Osteoblast (primary cell): ENCODE measurements at regions not wholly inside any gene's neighbourhood (a gene's known extent, or its start where the extent isn't known, plus 50 kb on each side); places are given as distances from the start of the nearest gene placed in this dataset.

Source experiments
- DNase-seq: peaks from one replicate; pipeline ENCODE4 v3.0.0; 2011; ENCODE audit warnings: low spot score, mixed read lengths; ENCODE audit not compliant: insufficient read length; ENCODE audit errors: missing footprints
- H2AFZ ChIP-seq: 2 replicates; pipeline ENCODE4 v1.6.0; 2011; ENCODE audit warnings: mild to moderate bottlenecking, low read length
- H3K27ac ChIP-seq: 2 replicates; pipeline ENCODE4 v1.5.1; 2011; ENCODE audit warnings: mild to moderate bottlenecking, low read depth, low read length, moderate library complexity
- H3K27me3 ChIP-seq: 2 replicates; pipeline ENCODE4 v1.6.0; 2012; ENCODE audit warnings: mild to moderate bottlenecking, control low read depth, inconsistent platforms, low read length, moderate library complexity; ENCODE audit not compliant: insufficient read depth
- H3K36me3 ChIP-seq: 2 replicates; pipeline ENCODE4 v1.5.1; 2011; ENCODE audit warnings: mild to moderate bottlenecking, low read length, control low read depth, moderate library complexity; ENCODE audit not compliant: insufficient read depth
- H3K4me1 ChIP-seq: 2 replicates; pipeline ENCODE4 v1.5.1; 2011; ENCODE audit warnings: mild to moderate bottlenecking, low read length, control low read depth, moderate library complexity; ENCODE audit not compliant: insufficient read depth
- H3K4me2 ChIP-seq: 2 replicates; pipeline ENCODE4 v1.6.0; 2011; ENCODE audit warnings: mild to moderate bottlenecking, low read length; ENCODE audit not compliant: insufficient read depth
- H3K4me3 ChIP-seq: fragments of 200-600 bp; sonication (generic); 3 replicates; pipeline ENCODE4 v1.5.1; 2012; ENCODE audit warnings: mild to moderate bottlenecking, low read length, inconsistent platforms; ENCODE audit not compliant: insufficient read depth
- H3K79me2 ChIP-seq: 2 replicates; pipeline ENCODE4 v1.6.0; 2012; ENCODE audit warnings: mild to moderate bottlenecking, low read length, control low read depth, inconsistent platforms; ENCODE audit not compliant: insufficient read depth
- H3K9me3 ChIP-seq: 2 replicates; pipeline ENCODE4 v1.5.1; 2011; ENCODE audit warnings: low read depth, low read length, control low read depth
- H4K20me1 ChIP-seq: 2 replicates; pipeline ENCODE4 v1.6.0; 2012; ENCODE audit warnings: mild to moderate bottlenecking, low read length, control low read depth; ENCODE audit not compliant: insufficient read depth
- TF ChIP-seq, protein P1 (sequence below): IDR thresholded peaks from 2 replicates; pipeline ENCODE4 v1.5.1; 2011; ENCODE audit warnings: mild to moderate bottlenecking, low read depth, low read length, moderate library complexity; ENCODE audit errors: extremely low read depth

DNA sequence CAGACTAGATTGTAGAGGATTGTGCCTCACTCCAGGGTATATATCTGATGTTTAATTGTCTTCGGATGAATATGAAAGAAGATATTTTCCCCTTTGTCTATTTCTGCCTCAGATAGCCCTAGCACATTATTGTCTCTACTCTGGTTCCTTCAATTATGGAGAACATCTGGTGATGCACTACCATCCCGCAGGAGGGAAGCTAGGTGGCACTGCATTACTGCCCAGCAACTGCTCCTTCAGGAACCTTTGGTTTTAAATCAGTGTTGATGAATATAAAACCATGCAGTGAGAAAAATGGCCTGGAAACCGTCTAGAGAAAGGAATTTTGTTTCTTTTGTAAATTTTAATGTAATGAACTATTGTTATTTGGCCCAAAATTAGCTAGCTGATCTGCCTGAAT lies 68.5 kb downstream of the GPR88 start:
- no peaks in the 10 kb centered on the region for H3K9me3 ChIP-seq
- no peak overlapping the region for H3K4me3 ChIP-seq
- peaks cover 27% of the 10 kb centered on the region for H3K4me1 ChIP-seq
- peak overlapping the region; percentile 36 for H2AFZ ChIP-seq
- peak overlapping the region; percentile 57 for H3K27ac ChIP-seq
- DNase-seq: peak; percentile 53
- no peaks in the 10 kb centered on the region for H4K20me1 ChIP-seq
- no peaks in the 10 kb centered on the region for H3K36me3 ChIP-seq
- H3K27me3 ChIP-seq: no peaks in the 10 kb centered on the region
- H3K79me2 ChIP-seq: no peaks in the 10 kb centered on the region
- TF ChIP-seq, protein P1, sequence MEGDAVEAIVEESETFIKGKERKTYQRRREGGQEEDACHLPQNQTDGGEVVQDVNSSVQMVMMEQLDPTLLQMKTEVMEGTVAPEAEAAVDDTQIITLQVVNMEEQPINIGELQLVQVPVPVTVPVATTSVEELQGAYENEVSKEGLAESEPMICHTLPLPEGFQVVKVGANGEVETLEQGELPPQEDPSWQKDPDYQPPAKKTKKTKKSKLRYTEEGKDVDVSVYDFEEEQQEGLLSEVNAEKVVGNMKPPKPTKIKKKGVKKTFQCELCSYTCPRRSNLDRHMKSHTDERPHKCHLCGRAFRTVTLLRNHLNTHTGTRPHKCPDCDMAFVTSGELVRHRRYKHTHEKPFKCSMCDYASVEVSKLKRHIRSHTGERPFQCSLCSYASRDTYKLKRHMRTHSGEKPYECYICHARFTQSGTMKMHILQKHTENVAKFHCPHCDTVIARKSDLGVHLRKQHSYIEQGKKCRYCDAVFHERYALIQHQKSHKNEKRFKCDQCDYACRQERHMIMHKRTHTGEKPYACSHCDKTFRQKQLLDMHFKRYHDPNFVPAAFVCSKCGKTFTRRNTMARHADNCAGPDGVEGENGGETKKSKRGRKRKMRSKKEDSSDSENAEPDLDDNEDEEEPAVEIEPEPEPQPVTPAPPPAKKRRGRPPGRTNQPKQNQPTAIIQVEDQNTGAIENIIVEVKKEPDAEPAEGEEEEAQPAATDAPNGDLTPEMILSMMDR: peak; percentile 87
- H3K4me2 ChIP-seq: no peak overlapping the region

DNA sequence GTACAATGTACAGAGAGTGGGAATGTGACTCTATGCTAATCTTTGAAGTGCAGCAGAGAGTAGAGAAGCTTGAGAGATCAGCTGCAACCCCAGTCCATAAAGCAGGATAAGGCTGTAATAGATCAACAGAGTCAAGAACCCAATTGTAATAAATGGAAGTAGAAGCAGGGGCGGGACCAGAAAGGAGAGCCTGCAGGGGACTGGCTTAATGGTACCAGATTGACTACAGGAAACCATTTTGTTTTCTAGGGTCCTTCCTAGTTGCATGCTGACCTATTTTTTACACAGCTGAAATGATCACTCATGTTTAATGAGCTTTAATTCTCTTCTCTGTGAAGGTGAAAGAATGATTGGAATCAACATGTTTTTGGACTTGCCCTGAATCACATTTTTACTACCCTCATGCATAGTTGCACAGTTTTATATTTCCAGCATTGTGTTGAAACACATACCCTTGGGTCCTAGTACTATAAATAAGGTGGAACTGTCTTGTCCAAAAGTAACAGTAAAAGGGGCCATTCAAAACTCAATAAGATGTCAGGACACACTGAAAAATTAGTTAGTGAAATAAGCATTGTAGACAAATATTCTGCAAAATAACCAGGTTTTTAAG lies 69.8 kb downstream of the GPR88 start:
- Histone ChIP-seq H3K79me2 (no peaks in the 10 kb centered on the region), H3K27ac (peak overlapping the region; percentile 6), H2AFZ (peak overlapping the region; percentile 53), H3K4me3 (no peak overlapping the region), H3K4me2 (no peak overlapping the region), H4K20me1 (no peaks in the 10 kb centered on the region), H3K27me3 (no peaks in the 10 kb centered on the region), H3K4me1 (peaks cover 38% of the 10 kb centered on the region), H3K9me3 (no peaks in the 10 kb centered on the region), H3K36me3 (no peaks in the 10 kb centered on the region)
- TF ChIP-seq, protein P1: no peak
- DNase-seq: peak; percentile 37

DNA sequence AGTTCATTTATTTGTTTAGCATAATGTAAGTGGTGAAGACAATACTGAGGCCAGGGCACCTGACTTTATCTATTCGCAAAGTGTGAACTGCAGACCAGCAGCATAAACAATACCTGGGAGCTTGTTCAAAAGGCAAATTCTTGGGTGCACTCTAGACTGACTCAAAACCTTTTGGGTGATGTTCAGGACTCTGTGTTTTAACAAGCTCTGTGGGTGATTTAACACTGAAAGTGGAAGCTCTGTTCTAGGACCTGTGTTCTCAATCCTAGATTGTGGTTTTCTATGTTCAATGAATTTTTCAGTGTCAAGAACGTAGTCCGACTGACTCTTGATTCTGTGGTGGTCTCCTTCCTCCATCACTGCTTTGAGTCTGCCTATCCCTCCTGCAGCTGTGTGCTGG lies 71.9 kb downstream of the GPR88 start:
- Histone ChIP-seq H3K9me3 (no peaks in the 10 kb centered on the region), H3K27me3 (no peaks in the 10 kb centered on the region), H3K4me2 (no peak overlapping the region), H4K20me1 (no peaks in the 10 kb centered on the region), H2AFZ (no peak overlapping the region), H3K27ac (no peak overlapping the region), H3K36me3 (no peaks in the 10 kb centered on the region), H3K4me1 (peaks cover 41% of the 10 kb centered on the region), H3K4me3 (no peak overlapping the region), H3K79me2 (no peaks in the 10 kb centered on the region)
- DNase-seq: no peak
- TF ChIP-seq, protein P1: no peak

DNA sequence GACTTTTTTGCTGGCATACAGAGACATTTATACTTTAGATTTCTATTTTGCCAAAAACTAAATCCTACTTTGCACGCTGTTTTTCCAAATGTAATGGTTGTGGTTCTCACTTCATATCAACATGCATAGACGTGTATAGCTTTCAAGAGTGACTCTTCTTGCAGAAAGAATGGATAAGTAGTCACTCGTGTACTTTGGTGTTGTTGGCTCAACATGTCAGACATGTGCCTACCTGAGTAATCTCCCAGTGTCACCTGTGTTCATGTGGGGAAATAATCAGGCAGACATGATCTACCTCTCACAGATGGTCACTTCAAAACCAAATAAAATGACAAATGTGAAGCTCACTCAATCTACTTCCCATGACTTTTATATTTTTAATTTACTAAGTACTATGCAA lies 73.1 kb downstream of the GPR88 start:
- Histone ChIP-seq H3K79me2 (no peaks in the 10 kb centered on the region), H3K9me3 (no peaks in the 10 kb centered on the region), H2AFZ (no peak overlapping the region), H3K4me2 (no peak overlapping the region), H3K27ac (no peak overlapping the region), H3K4me1 (peaks cover 41% of the 10 kb centered on the region), H3K4me3 (no peak overlapping the region), H3K27me3 (no peaks in the 10 kb centered on the region), H4K20me1 (no peaks in the 10 kb centered on the region), H3K36me3 (no peaks in the 10 kb centered on the region)
- TF ChIP-seq, protein P1: no peak
- DNase-seq: no peak
